Testis (tissue), 2 donors: ENCODE measurements at regions not wholly inside any gene's neighbourhood (a gene's known extent, or its start where the extent isn't known, plus 50 kb on each side); places are given as distances from the start of the nearest gene placed in this dataset.

Experiments used
- POLR2A ChIP-seq: fragments of 450-650 bp; IDR thresholded peaks from one replicate; pipeline ENCODE4 v1.6.1; 2017; ENCODE audit warnings: antibody characterized with exemption, mild to moderate bottlenecking, moderate library complexity
- TF ChIP-seq, protein P1 (sequence below), 3 experiments: fragments of 450-650 bp in 2 of 3; fragments of 200-600 bp in 1 of 3; sonication (generic) in 1 of 3; IDR thresholded peaks; one replicate each; pipeline ENCODE4 v1.5.1; 2016 to 2019; ENCODE audit warnings: antibody characterized with exemption in 3 of 3, mild to moderate bottlenecking in 2 of 3, moderate library complexity in 1 of 3

DNA sequence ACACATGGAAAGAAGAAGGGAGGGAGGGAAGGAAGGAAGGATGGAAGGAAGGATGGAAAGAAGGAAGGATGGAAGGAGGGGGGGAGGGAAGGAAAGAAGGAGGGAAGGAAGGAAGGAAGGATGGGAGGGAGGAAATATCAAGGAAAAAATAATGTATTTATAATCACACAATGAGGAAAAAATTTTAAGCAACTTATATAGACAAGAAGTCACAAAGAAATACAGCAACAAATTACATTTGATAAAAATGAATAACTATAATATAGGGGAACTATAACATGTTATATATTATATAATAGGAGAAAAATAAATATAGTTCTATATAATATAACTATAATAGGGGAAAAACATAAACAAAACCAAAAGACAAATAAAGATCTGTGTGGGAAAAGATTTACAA is 441.8 kb downstream of the LRATD1 start:
- TF ChIP-seq, protein P1, sequence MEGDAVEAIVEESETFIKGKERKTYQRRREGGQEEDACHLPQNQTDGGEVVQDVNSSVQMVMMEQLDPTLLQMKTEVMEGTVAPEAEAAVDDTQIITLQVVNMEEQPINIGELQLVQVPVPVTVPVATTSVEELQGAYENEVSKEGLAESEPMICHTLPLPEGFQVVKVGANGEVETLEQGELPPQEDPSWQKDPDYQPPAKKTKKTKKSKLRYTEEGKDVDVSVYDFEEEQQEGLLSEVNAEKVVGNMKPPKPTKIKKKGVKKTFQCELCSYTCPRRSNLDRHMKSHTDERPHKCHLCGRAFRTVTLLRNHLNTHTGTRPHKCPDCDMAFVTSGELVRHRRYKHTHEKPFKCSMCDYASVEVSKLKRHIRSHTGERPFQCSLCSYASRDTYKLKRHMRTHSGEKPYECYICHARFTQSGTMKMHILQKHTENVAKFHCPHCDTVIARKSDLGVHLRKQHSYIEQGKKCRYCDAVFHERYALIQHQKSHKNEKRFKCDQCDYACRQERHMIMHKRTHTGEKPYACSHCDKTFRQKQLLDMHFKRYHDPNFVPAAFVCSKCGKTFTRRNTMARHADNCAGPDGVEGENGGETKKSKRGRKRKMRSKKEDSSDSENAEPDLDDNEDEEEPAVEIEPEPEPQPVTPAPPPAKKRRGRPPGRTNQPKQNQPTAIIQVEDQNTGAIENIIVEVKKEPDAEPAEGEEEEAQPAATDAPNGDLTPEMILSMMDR (IDR thresholded peaks at IDR 0.05), result no peak
- TF ChIP-seq POLR2A, result no peak
